HepG2 (cell line): ENCODE measurements at regions not wholly inside any gene's neighbourhood (a gene's known extent, or its start where the extent isn't known, plus 50 kb on each side); places are given as distances from the start of the nearest gene placed in this dataset.

ENCODE experiments used
- EP300 ChIP-seq, 3 experiments: sonication (generic) in 1 of 3; formaldehyde crosslinking in 1 of 3; IDR thresholded peaks; 2 replicates each; pipeline versions ENCODE4 v1.5.1 to v1.6.1; 2011 to 2020; ENCODE audit warnings: low read depth in 2 of 3, low read length in 2 of 3, borderline replicate concordance in 1 of 3, improper control_type of control experiment in 1 of 3, mild to moderate bottlenecking in 1 of 3, missing genetic modification reagents in 1 of 3, moderate library complexity in 1 of 3
- NR1H2 ChIP-seq: sonication (generic); formaldehyde crosslinking; IDR thresholded peaks from 2 replicates; pipeline ENCODE4 v1.8.1; 2022; ENCODE audit warnings: low read depth, missing genetic modification reagents, borderline replicate concordance
- RAD51 ChIP-seq: fragments of 450-650 bp; IDR thresholded peaks from 2 replicates; pipeline ENCODE4 v1.6.1; 2016; ENCODE audit warnings: borderline replicate concordance
- SMARCC2 ChIP-seq: fragments of 450-650 bp; IDR thresholded peaks from 2 replicates; pipeline ENCODE4 v1.6.1; 2017; ENCODE audit warnings: antibody characterized with exemption, mild to moderate bottlenecking
- ZNF225 ChIP-seq: sonication (generic); formaldehyde crosslinking; IDR thresholded peaks from 2 replicates; pipeline ENCODE4 v1.4.0; 2020; ENCODE audit warnings: mild to moderate bottlenecking, missing genetic modification reagents
- ZNF749 ChIP-seq: sonication (generic); formaldehyde crosslinking; IDR thresholded peaks from 2 replicates; pipeline ENCODE4 v1.8.0; 2022; ENCODE audit warnings: mild to moderate bottlenecking, missing genetic modification reagents, moderate library complexity, borderline replicate concordance
- TF ChIP-seq, protein P1 (sequence below), 2 experiments: IDR thresholded peaks; 2 replicates each; pipeline ENCODE4 v1.6.1; 2011 to 2012; ENCODE audit warnings: low read length in 2 of 2, borderline replicate concordance in 1 of 2, low read depth in 1 of 2, mild to moderate bottlenecking in 1 of 2, moderate library complexity in 1 of 2
- TF ChIP-seq, protein P2 (sequence below): IDR thresholded peaks from 2 replicates; pipeline ENCODE4 v1.6.1; 2016; ENCODE audit warnings: missing biosample characterization, missing genetic modification reagents, low read depth
- TF ChIP-seq, protein P3 (sequence below): sonication (generic); formaldehyde crosslinking; conservative IDR thresholded peaks from 2 replicates; pipeline ENCODE4 v1.4.0; 2020; ENCODE audit warnings: missing genetic modification reagents

DNA sequence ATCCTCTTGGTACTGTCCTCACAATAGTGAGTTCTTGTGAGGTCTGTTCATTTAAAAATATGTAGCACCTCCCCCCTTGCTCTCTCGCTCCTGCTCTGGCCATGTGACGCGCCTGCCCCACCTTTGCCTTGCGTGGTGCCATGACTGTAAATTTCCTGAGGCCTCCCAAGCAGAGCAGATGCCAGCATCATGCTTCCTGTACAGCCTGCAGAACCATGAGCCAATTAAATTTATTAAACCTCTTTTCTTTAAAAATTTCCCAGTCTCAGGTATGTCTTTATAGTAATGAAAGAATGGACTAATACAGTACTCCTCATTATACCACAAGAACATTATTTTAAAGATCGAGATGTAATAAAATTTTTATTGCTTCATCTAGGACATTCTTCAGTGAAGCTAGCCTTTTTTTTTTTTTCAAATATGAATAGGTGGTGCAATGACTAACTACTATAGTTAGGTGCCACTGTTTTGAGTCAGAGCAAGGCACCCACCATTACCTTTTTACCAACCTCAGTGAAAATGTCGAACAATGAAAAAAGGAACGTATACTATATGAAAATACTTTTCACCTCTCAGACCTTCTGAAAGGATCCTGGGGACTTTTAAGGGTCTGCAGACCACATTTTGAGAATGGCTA is 191.1 kb upstream of the SGK1 start:
- TF ChIP-seq, protein P1, sequence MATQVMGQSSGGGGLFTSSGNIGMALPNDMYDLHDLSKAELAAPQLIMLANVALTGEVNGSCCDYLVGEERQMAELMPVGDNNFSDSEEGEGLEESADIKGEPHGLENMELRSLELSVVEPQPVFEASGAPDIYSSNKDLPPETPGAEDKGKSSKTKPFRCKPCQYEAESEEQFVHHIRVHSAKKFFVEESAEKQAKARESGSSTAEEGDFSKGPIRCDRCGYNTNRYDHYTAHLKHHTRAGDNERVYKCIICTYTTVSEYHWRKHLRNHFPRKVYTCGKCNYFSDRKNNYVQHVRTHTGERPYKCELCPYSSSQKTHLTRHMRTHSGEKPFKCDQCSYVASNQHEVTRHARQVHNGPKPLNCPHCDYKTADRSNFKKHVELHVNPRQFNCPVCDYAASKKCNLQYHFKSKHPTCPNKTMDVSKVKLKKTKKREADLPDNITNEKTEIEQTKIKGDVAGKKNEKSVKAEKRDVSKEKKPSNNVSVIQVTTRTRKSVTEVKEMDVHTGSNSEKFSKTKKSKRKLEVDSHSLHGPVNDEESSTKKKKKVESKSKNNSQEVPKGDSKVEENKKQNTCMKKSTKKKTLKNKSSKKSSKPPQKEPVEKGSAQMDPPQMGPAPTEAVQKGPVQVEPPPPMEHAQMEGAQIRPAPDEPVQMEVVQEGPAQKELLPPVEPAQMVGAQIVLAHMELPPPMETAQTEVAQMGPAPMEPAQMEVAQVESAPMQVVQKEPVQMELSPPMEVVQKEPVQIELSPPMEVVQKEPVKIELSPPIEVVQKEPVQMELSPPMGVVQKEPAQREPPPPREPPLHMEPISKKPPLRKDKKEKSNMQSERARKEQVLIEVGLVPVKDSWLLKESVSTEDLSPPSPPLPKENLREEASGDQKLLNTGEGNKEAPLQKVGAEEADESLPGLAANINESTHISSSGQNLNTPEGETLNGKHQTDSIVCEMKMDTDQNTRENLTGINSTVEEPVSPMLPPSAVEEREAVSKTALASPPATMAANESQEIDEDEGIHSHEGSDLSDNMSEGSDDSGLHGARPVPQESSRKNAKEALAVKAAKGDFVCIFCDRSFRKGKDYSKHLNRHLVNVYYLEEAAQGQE (IDR thresholded peaks at IDR 0.05; ENCODE audit: borderline replicate concordance in 1 of 2, low read depth in 1 of 2, low read length in 2 of 2) = no peak
- TF ChIP-seq RAD51 = no peak
- no peak for TF ChIP-seq SMARCC2
- TF ChIP-seq, protein P2, sequence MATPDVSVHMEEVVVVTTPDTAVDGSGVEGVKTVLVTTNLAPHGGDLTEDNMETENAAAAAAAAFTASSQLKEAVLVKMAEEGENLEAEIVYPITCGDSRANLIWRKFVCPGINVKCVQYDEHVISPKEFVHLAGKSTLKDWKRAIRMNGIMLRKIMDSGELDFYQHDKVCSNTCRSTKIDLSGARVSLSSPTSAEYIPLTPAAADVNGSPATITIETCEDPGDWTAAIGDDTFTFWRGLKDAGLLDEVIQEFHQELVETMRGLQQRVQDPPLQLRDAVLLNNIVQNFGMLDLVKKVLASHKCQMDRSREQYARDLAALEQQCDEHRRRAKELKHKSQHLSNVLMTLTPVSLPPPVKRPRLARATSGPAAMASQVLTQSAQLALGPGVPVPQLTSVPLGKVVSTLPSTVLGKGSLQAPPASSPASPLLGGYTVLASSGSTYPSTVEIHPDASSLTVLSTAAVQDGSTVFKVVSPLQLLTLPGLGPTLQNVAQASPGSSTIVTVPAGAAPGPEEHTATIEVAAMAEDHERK (CRISPR knock-in tag) = no peak
- TF ChIP-seq NR1H2 (CRISPR knock-in tag) = no peak
- TF ChIP-seq, protein P3, sequence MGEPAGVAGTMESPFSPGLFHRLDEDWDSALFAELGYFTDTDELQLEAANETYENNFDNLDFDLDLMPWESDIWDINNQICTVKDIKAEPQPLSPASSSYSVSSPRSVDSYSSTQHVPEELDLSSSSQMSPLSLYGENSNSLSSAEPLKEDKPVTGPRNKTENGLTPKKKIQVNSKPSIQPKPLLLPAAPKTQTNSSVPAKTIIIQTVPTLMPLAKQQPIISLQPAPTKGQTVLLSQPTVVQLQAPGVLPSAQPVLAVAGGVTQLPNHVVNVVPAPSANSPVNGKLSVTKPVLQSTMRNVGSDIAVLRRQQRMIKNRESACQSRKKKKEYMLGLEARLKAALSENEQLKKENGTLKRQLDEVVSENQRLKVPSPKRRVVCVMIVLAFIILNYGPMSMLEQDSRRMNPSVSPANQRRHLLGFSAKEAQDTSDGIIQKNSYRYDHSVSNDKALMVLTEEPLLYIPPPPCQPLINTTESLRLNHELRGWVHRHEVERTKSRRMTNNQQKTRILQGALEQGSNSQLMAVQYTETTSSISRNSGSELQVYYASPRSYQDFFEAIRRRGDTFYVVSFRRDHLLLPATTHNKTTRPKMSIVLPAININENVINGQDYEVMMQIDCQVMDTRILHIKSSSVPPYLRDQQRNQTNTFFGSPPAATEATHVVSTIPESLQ (CRISPR knock-in tag) = no peak
- no peak for TF ChIP-seq ZNF225
- TF ChIP-seq EP300 (IDR thresholded peaks at IDR 0.05; ENCODE audit: low read depth in 2 of 2, low read length in 2 of 2) = no peak
- TF ChIP-seq EP300 (CRISPR knock-in tag; IDR thresholded peaks at IDR 0.05; ENCODE audit: borderline replicate concordance) = no peak
- TF ChIP-seq ZNF749 (CRISPR knock-in tag) = no peak
